Astrocyte (in vitro differentiated cells and primary cell): ENCODE measurements at regions not wholly inside any gene's neighbourhood (a gene's known extent, or its start where the extent isn't known, plus 50 kb on each side); places are given as distances from the start of the nearest gene placed in this dataset.

Experiments used
- DNase-seq: peaks from one replicate; pipeline ENCODE4 v3.0.0-alpha.2; 2010; ENCODE audit warnings: low read depth
- FAIRE-seq: peaks from 2 replicates; lab custom pipeline; 2011; peaks lifted over from hg19 to GRCh38; lab: Jason Lieb, UNC
- H2AFZ ChIP-seq: 2 replicates; pipeline ENCODE4 v1.6.0; 2012; ENCODE audit warnings: low read depth, low read length, inconsistent platforms
- H3K27ac ChIP-seq: 2 replicates; pipeline ENCODE4 v1.5.1; 2011; ENCODE audit warnings: low read depth, low read length, inconsistent platforms
- H3K27me3 ChIP-seq: 2 replicates; pipeline ENCODE4 v1.6.0; 2011; ENCODE audit warnings: low read length, inconsistent platforms; ENCODE audit not compliant: insufficient read depth
- H3K36me3 ChIP-seq: 2 replicates; pipeline ENCODE4 v1.5.1; 2011; ENCODE audit warnings: low read length, inconsistent platforms; ENCODE audit not compliant: insufficient read depth
- H3K4me1 ChIP-seq: 2 replicates; pipeline ENCODE4 v1.5.1; 2011; ENCODE audit warnings: low read length, inconsistent platforms; ENCODE audit not compliant: insufficient read depth
- H3K4me2 ChIP-seq: 2 replicates; pipeline ENCODE4 v1.6.0; 2012; ENCODE audit warnings: low read length, inconsistent platforms
- H3K4me3 ChIP-seq: 2 replicates; pipeline ENCODE4 v1.5.1; 2011; ENCODE audit warnings: low read depth, mild to moderate bottlenecking, low read length, inconsistent platforms; ENCODE audit not compliant: insufficient read depth
- H3K79me2 ChIP-seq: 2 replicates; pipeline ENCODE4 v1.6.0; 2012; ENCODE audit warnings: mild to moderate bottlenecking, low read length, inconsistent platforms; ENCODE audit not compliant: insufficient read depth
- H3K9ac ChIP-seq: 2 replicates; pipeline ENCODE4 v1.6.0; 2012; ENCODE audit warnings: mild to moderate bottlenecking, low read length, inconsistent platforms
- H3K9me3 ChIP-seq: 2 replicates; pipeline ENCODE4 v1.5.1; 2012; ENCODE audit warnings: low read depth, mild to moderate bottlenecking, low read length, inconsistent platforms; ENCODE audit not compliant: insufficient read depth
- H4K20me1 ChIP-seq: 2 replicates; pipeline ENCODE4 v1.6.0; 2012; ENCODE audit warnings: low read length, inconsistent platforms; ENCODE audit not compliant: insufficient read depth
- H3K27ac Mint-ChIP-seq: one replicate; pipeline ENCODE4 v1.8.0; 2021; ENCODE audit warnings: mild to moderate bottlenecking, mixed read lengths; ENCODE audit not compliant: unreplicated experiment
- H3K27me3 Mint-ChIP-seq: one replicate; pipeline ENCODE4 v1.8.0; 2021; ENCODE audit warnings: low read depth, mixed read lengths; ENCODE audit not compliant: unreplicated experiment
- H3K36me3 Mint-ChIP-seq: one replicate; pipeline ENCODE4 v1.8.0; 2021; ENCODE audit warnings: low read depth, mixed read lengths; ENCODE audit not compliant: unreplicated experiment
- H3K4me1 Mint-ChIP-seq: one replicate; pipeline ENCODE4 v1.8.0; 2021; ENCODE audit warnings: low read depth, mixed read lengths; ENCODE audit not compliant: unreplicated experiment
- H3K4me3 Mint-ChIP-seq: one replicate; pipeline ENCODE4 v1.8.0; 2021; ENCODE audit warnings: mild to moderate bottlenecking, moderate library complexity, mixed read lengths; ENCODE audit not compliant: unreplicated experiment
- H3K9me3 Mint-ChIP-seq: one replicate; pipeline ENCODE4 v1.8.0; 2021; ENCODE audit warnings: mild to moderate bottlenecking, mixed read lengths; ENCODE audit not compliant: unreplicated experiment
- EZH2 ChIP-seq: IDR thresholded peaks from 2 replicates; pipeline ENCODE4 v1.6.1; 2012; ENCODE audit warnings: mild to moderate bottlenecking, low read length, inconsistent platforms; ENCODE audit not compliant: insufficient read depth
- TF ChIP-seq, protein P1 (sequence below): IDR thresholded peaks from 2 replicates; pipeline ENCODE4 v1.5.1; 2011; ENCODE audit warnings: low read depth, mild to moderate bottlenecking, inconsistent platforms, low read length, moderate library complexity; ENCODE audit not compliant: insufficient read depth

DNA sequence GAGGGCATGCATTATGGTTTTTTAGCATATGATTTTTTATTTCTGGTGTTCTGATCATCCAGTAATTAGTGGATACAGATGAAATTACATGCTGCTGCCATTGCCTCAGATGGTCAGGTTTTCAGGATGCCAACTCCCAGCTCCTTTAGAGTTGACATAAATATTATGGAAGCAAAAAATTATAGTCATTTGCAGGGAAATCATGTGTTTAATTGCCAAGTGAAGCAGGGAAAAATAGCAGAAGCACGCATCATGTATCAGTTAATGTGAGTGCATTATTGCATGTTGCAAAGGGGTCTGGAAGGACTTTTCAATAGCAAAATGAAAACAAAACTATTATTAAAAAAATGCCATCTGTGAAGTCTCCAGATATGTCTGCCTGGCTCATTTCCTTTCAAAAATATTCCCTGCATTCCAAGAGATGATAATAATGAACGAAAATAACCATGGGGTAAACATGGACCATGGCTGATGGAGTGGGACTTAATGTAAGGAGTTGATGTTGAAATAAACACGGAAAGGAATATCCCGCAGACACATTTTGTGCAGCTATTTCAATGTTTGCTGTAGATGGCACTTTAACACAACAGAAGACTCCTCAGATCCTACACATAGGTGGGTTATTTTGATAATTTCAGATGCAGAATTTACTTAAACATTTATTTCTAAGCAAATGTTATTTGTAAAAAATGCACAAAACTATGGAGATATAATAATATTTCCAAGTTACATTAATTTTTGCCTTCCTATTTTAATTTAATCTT lies 87.7 kb upstream of the DYNAP start:
- Histone ChIP-seq H2AFZ (no peak overlapping the region), H3K27ac (no peak overlapping the region), H3K27me3 (no peaks in the 10 kb centered on the region), H4K20me1 (no peaks in the 10 kb centered on the region), H3K79me2 (no peaks in the 10 kb centered on the region), H3K4me1 (no peaks in the 10 kb centered on the region), H3K9ac (no peak overlapping the region), H3K4me3 (no peak overlapping the region), H3K9me3 (no peaks in the 10 kb centered on the region), H3K36me3 (no peaks in the 10 kb centered on the region), H3K4me2 (no peak overlapping the region)
- TF ChIP-seq, protein P1, sequence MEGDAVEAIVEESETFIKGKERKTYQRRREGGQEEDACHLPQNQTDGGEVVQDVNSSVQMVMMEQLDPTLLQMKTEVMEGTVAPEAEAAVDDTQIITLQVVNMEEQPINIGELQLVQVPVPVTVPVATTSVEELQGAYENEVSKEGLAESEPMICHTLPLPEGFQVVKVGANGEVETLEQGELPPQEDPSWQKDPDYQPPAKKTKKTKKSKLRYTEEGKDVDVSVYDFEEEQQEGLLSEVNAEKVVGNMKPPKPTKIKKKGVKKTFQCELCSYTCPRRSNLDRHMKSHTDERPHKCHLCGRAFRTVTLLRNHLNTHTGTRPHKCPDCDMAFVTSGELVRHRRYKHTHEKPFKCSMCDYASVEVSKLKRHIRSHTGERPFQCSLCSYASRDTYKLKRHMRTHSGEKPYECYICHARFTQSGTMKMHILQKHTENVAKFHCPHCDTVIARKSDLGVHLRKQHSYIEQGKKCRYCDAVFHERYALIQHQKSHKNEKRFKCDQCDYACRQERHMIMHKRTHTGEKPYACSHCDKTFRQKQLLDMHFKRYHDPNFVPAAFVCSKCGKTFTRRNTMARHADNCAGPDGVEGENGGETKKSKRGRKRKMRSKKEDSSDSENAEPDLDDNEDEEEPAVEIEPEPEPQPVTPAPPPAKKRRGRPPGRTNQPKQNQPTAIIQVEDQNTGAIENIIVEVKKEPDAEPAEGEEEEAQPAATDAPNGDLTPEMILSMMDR, result no peak
- TF ChIP-seq EZH2, result no peak
- no peak overlapping the region for H3K27ac Mint-ChIP-seq
- H3K27me3 Mint-ChIP-seq, result no peaks in the 10 kb centered on the region
- no peaks in the 10 kb centered on the region for H3K4me1 Mint-ChIP-seq
- no peak overlapping the region for H3K4me3 Mint-ChIP-seq
- peaks cover 4% of the 10 kb centered on the region for H3K9me3 Mint-ChIP-seq
- no peak for FAIRE-seq
- no peaks in the 10 kb centered on the region for H3K36me3 Mint-ChIP-seq
- no peak for DNase-seq

DNA sequence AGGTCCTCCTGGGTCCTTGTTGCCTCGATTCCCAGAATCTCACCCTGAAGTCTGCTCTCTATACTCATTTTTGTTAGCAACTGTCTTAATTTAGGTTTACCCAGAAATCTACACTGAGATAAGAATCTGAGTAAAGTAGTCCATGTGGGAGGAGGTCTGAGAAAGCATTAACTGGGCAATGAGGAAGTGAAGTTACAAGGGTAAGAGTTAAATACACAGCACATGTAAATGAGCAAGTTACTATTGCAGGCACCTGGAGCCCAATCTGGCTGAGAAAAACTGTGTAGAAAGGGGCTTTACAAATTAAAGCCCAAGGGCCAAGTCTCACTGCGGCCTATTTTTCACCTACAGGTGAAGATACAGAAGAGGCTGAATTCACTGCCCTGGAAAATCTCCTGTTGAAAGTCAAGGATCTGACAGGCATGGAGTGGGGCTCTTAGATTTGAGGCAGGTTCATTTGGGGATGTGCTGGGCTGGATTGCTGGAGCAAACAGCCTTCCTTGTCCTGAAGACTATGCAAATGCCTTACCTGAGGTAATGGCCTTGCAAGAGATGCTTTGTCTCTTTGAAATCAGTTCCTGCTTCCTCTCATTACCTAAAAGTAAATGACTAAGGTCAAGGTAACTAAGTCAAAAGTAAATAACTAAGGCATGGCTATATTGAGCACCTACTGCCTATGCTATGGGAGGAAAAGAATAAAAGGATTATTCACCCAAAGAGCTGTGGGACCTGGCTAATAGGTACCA lies 84.4 kb upstream of the DYNAP start:
- Histone ChIP-seq H4K20me1 (no peaks in the 10 kb centered on the region), H3K9me3 (no peaks in the 10 kb centered on the region), H3K79me2 (no peaks in the 10 kb centered on the region), H3K4me1 (no peaks in the 10 kb centered on the region), H3K27me3 (no peaks in the 10 kb centered on the region), H3K27ac (no peak overlapping the region), H2AFZ (no peak overlapping the region), H3K4me2 (no peak overlapping the region), H3K9ac (no peak overlapping the region), H3K36me3 (no peaks in the 10 kb centered on the region), H3K4me3 (no peak overlapping the region)
- Mint-ChIP-seq H3K27ac (no peak overlapping the region), H3K27me3 (no peaks in the 10 kb centered on the region), H3K9me3 (no peaks in the 10 kb centered on the region), H3K4me3 (no peak overlapping the region), H3K4me1 (no peaks in the 10 kb centered on the region), H3K36me3 (no peaks in the 10 kb centered on the region)
- DNase-seq (no peak), FAIRE-seq (no peak)
- no peak for TF ChIP-seq EZH2
- TF ChIP-seq, protein P1, result no peak

DNA sequence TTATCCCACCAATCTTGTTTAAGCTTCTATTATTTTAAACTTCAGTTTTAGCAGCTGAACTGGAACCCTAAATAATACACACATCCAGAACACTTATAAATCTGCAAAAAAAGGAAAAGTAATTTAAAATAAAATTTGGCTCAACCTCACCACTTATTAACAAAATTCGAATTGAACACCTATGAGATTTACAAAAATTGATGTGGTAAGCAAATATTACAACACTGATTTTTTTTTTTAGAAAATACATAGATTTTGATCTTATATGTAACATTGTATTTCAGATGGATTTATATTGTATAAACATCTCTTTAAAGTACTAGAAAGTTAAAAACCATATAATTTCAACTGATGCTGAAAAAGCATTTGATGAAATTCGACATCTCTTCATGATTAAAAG lies 81.3 kb upstream of the DYNAP start:
- TF ChIP-seq EZH2, result no peak
- TF ChIP-seq, protein P1, result no peak
- H3K36me3 Mint-ChIP-seq, result no peaks in the 10 kb centered on the region
- H4K20me1 ChIP-seq, result no peaks in the 10 kb centered on the region
- H3K4me2 ChIP-seq, result no peak overlapping the region
- no peaks in the 10 kb centered on the region for H3K9me3 Mint-ChIP-seq
- no peak overlapping the region for H2AFZ ChIP-seq
- H3K27me3 Mint-ChIP-seq, result no peaks in the 10 kb centered on the region
- no peaks in the 10 kb centered on the region for H3K27me3 ChIP-seq
- H3K27ac Mint-ChIP-seq, result no peak overlapping the region
- H3K9me3 ChIP-seq, result no peaks in the 10 kb centered on the region
- no peaks in the 10 kb centered on the region for H3K79me2 ChIP-seq
- H3K4me3 Mint-ChIP-seq, result no peak overlapping the region
- DNase-seq (no peak), FAIRE-seq (no peak)
- H3K9ac ChIP-seq, result no peak overlapping the region
- no peaks in the 10 kb centered on the region for H3K36me3 ChIP-seq
- no peaks in the 10 kb centered on the region for H3K4me1 ChIP-seq
- no peaks in the 10 kb centered on the region for H3K4me1 Mint-ChIP-seq
- no peak overlapping the region for H3K27ac ChIP-seq
- H3K4me3 ChIP-seq, result no peak overlapping the region
